Activated naive CD4-positive, alpha-beta T cell (primary cell): ENCODE measurements at regions not wholly inside any gene's neighbourhood (a gene's known extent, or its start where the extent isn't known, plus 50 kb on each side); places are given as distances from the start of the nearest gene placed in this dataset.

Experiments used
- DNase-seq, 4 experiments: peaks; one replicate each; lab custom pipeline; 2025; lab: John Stamatoyannopoulos, UW

DNA sequence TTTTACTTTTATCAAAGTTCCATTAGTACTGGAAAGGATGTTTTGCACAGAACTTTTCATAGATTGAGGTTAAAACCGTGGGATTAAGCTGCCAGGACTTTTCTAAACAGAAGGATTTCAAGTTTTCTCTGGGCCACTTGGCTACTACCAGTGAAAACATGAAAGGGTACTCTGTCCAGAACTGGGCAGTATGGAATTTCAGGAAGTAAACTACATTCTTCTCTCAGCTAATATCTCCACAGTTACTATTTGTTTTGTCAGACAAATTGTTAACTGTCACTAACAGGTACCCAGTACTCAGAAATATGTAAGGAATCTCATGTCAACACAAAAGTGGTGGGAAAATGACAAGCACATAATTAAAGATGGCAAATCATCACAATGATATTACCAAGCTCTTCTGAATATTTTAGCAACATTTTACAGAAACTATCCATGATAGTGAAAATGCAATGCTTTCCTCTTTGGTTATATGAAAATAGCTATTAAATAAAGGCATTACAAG, 454.4 kb downstream of the C4orf33 start:
- no peak for DNase-seq

GRCh38 chr4:129561280-129561679, 465.3 kb downstream of the C4orf33 start:
- DNase-seq, result no peak

DNA sequence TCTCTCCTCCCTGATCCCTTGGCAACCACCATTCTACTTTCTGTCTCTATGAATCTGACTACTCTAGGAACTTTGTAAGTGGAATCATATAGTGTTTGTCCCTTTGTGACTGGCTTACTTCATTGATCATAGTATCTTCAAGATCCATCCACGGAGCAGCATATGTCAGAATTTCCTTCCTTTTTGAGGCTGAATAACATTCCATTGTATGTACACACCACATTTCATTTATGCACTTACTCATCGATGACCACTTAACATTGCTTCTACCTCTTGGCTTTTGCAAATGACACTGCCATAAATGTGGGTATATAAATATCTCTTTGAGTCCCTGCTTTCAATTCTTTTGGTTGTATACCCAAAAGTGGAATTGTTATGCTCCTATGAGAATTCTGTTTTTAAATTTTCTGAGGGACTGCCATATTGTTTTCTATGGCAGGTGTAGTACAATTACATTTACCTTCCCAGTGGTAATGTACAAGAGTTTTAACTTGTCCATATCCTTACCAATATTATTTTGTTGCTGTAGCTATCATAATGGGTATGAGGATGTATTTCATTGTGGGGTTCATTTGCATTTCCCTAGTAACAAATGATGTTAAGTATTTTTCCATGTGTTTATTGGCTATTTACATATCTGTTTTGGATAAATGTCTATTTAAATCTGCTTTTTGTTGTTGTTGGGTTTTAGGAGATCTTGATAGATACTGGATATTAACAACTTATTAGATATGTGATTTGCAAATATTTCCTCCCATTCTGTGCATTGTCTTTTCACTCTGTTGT, 466.1 kb downstream of the C4orf33 start:
- no peak for DNase-seq

DNA sequence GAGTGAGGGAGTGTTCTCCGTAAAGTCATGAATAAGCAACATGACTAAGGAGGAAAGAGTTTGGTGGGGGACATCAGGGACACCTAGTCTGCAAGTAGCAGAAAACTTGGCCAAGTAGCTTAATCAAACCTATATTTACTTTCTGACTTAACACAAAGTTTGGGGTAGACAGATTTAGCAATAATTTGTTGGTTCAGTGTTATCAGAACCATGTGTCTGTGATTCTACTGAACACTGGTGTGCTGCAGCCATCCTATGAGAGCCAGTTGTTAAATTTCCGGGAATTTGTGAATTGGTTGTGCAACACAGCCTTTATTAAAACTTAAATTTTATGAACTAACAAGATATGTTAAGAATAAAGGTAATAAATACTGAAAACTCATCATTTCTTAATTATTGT, 469.3 kb downstream of the C4orf33 start:
- DNase-seq, result no peak

- DNase-seq, result no peak
Measured at GRCh38 chr4:129570326-129570725, 474.4 kb downstream of the C4orf33 start.

- no peak for DNase-seq
Measured at GRCh38 chr4:129578336-129578735, 482.4 kb downstream of the C4orf33 start.

GRCh38 chr4:129581305-129581704, 485.4 kb downstream of the C4orf33 start:
- no peak for DNase-seq

DNA sequence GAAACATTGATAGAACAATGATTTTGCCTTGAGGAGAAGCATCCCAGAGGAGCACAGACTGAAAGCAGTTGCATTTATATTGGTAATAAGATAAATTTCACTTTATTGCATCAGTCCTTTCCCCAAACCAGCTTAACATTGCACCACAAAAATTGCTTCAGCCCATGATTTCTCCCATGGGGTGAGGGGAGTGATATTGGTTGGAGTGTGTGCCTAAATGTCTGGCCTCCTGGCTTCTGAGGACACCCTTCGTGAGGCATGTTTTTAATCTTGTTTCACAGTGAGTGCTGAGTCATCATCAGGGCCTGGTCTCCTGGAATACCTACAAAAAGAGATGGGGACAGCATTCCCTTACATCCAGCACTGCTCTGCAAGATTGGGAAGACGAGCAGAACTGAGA, 487.9 kb downstream of the C4orf33 start:
- no peak for DNase-seq

DNA sequence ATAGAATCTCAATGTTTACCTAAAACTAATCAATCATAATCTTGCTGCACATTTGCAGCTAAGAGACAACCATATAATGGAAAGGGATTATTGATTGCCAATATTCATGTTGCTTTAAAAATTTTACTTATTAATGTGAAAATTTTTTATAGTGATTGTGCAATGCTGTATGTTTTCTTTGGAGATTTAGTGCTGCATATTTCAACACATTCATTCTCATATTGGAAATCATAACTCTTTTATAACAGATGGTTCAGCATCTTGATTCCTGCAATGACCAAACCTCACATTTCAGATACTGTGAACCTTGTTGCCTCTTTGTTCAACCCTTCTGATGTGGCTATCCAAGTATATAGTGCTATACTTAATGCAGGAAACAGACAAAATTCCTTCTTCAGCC, 502.6 kb downstream of the C4orf33 start:
- no peak for DNase-seq

GRCh38 chr4:129600898-129601297, 504.9 kb downstream of the C4orf33 start:
- no peak for DNase-seq

DNA sequence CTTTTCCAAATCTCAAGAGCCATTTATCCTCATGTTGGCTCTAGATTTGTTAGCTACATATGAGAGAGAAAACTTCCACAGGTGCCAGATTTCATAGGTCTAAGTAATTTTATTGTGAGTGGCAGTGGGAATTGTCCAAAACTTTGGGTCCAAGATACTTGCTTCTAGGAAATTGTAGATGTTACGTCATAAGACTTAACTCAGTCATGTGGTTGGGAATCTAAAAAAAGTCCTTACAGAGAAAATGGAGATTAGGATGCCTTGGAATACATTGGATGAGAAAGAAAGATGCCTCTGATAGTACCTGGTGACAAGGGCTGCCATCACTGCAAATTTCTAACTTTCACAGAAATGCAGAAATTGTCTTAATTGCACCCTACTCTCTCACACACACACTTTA, 506.5 kb downstream of the C4orf33 start:
- no peak for DNase-seq

DNA sequence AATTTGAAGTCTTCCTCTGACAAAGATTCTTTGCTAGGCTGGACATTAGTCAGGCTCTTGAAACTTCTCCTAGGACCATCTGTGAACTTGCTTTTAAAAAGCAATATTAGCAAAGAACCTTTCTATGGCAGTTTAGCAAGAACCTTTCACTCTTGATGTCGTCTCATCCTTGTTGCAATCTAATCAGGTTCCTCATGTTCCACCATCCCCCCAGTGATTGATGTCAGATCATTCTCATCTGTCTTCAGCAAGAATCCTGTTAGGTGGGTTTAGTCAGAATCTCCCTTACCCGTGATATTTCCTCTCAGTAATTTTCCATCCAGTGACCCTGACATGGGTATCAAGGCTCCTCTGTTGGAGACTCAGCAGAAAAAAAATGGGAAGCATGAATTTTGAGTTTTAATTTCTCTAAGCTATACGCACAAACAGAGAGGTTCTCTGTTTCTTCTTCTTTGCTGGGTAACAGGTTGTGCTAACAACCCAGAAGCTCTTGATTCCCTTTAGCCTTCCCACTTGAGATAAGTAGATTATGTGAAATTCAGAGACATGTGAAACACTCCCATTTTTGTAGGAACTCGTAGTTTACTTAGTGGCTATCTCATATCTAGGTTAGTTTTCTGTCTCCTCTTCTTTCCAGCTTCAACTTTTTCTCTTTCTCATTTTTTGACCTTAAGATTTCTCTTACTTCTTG, 507.4 kb downstream of the C4orf33 start:
- no peak for DNase-seq

DNA sequence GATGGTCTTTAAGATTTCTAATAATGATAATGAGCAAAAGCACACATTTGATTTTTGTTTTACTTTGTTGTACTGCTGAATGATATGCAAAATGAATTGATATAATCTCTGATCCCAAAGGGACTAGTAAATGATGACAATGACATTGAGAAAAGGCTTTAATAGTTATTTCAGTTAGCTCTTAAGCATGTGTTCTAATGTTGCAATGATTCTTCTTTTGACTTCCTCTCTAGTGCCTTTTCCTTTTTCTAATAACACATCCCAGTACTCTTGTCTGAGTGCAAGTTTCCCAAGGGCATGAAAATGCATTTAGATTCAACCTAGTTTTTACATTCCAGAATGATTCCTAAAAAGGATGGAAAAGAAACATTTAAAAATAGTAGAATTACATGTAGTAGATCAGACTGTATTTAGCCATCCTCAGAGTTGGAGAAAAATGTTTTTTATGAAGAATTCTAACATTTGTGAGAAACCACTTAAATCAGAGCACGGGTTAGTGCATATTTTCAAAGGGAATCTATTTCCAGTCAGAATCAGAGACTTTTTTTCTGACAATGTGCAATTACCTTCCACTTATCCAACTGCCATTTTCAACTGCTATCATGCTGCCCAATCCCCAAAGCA, 508.8 kb downstream of the C4orf33 start:
- no peak for DNase-seq

DNA sequence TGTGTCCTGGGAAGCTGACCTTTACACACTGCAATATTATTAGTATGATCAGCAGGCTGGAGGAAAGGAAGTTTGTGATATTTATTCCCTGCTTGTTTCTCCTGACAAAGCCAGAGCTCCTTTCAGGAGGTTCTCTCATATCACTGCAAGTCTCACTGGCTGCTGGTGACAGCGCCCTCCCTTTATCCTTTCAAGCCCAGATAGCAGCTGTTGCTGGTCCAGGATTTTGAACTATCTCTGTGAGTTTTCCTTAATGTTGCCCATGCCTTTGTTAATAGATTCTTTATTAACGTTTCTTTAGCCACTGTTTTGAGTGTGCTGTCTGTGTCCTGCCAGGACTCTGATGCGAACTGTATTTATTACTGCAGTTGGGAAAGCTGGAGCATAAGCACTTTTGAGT, 518.7 kb downstream of the C4orf33 start:
- DNase-seq, result no peak

GRCh38 chr4:129622566-129622965, 526.6 kb downstream of the C4orf33 start:
- DNase-seq, result no peak

DNA sequence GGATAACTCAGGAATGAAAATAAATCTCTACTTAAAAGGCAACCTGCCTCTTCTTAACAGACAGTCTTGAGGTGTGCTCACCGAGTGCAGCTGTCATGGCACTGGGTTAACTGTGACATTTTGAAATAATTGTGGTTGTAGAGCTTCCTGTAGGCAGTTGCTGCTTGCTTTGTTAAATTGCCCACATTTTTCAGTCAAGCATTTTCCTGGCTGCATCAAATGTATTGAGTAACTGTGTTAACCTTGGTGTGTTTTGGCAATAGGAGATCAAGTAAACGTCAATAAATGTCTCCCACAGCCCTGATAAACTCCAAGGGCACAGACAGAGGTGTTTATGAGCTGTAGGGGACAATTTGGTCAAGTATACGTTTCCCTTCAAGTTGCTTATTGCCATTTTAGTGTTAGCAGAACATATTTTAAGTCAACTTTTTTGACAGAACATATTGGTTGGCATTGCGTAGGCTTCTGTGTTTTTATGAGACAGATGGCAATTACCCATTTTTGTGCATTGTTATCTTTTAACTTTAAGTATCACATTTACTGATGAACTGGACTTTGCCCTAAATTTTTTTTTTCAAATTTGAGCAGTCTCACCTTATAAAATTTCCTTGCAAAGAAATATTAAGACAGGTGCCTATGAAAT, 527.4 kb downstream of the C4orf33 start:
- no peak for DNase-seq

- peak in 2 of 4 experiments; percentile 1 for DNase-seq
Measured at GRCh38 chr4:129641179-129641578, 545.2 kb downstream of the C4orf33 start.

GRCh38 chr4:129645461-129645860, 549.5 kb downstream of the C4orf33 start:
- no peak for DNase-seq

- no peak for DNase-seq
Measured at GRCh38 chr4:129668092-129668491, 572.1 kb downstream of the C4orf33 start.

- DNase-seq, result no peak
Measured at GRCh38 chr4:129672941-129673340, 577.0 kb downstream of the C4orf33 start.

- no peak for DNase-seq
Measured at GRCh38 chr4:129675036-129675435, 579.1 kb downstream of the C4orf33 start.

DNA sequence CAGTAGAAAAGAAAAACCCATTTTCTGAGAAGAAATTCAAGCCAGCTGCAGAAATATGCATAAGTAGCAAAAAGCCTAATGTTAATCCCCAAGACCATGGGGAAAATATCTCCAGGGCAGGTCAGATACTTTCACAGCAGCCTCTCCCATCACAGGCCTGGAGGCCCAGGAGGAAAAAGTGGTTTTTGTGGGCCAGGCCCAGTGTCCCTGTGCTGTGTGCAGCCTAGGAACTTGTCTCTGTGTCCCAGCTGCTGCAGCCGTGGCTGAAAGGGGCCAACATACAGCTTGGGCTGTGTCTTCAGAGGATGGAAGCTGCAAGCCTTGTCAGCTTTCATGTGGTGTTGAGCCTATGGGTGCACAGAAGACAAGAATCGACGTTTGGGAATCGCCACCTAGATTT, 581.0 kb downstream of the C4orf33 start:
- DNase-seq, result no peak
